GM12878 (cell line): ENCODE measurements at regions not wholly inside any gene's neighbourhood (a gene's known extent, or its start where the extent isn't known, plus 50 kb on each side); places are given as distances from the start of the nearest gene placed in this dataset.

Source experiments
- ATAC-seq: fragments of 200-7000 bp; cut with Tn5 transposase; 3 replicates; pipeline ENCODE4 v1.9.1; 2020; ENCODE audit warnings: mild to moderate bottlenecking, moderate library complexity
- BruUV-seq: library from RNA; stranded (reverse); fragments of 400-500 nt; replicated peaks from 2 replicates; lab custom pipeline; 2021; lab: Mats Ljungman, UMichigan
- CTCF ChIA-PET: fragments of 300-600 bp; sonication (Branson Sonifier 250); formaldehyde crosslinking; extraction: SDS; loops from one replicate; lab custom pipeline; 2021; ENCODE audit warnings: inconsistent platforms; lab: Yijun Ruan, JAX
- POLR2A ChIA-PET: fragments of 350-600 bp; formaldehyde crosslinking; extraction: SDS; loops from one replicate; lab custom pipeline; 2021; ENCODE audit warnings: inconsistent platforms; lab: Charles Lee
- RAD21 ChIA-PET: fragments of 300-600 bp; sonication (Branson Sonifier 250); formaldehyde crosslinking; loops from one replicate; lab custom pipeline; 2023; ENCODE audit warnings: antibody characterized with exemption; ENCODE audit not compliant: unreplicated experiment; lab: Charles Lee
- SMC1A ChIA-PET: fragments of 300-600 bp; sonication (Branson Sonifier 250); formaldehyde crosslinking; loops from one replicate; lab custom pipeline; 2023; ENCODE audit not compliant: unreplicated experiment, uncharacterized antibody; lab: Charles Lee
- DNase-seq: peaks from one replicate; pipeline ENCODE4 v3.0.0-alpha.2; 2011; ENCODE audit warnings: low read depth, low spot score
- FAIRE-seq: peaks from 3 replicates; lab custom pipeline; 2011; peaks lifted over from hg19 to GRCh38; lab: Jason Lieb, UNC
- H2AFZ ChIP-seq: 2 replicates; pipeline ENCODE4 v1.6.0; 2011; ENCODE audit warnings: low read depth, low read length, control low read depth; ENCODE audit not compliant: control insufficient read depth
- H3K27ac ChIP-seq: 2 replicates; pipeline ENCODE4 v1.5.1; 2011; ENCODE audit warnings: control low read depth; ENCODE audit not compliant: control insufficient read depth, insufficient read depth
- H3K27me3 ChIP-seq, 2 experiments: replicated peaks in 1 of 2; 2 replicates each; pipeline versions ENCODE4 v1.6.0 to v1.6.1; 2011; ENCODE audit warnings: low read length in 1 of 2; ENCODE audit not compliant: control insufficient read depth in 2 of 2, insufficient read depth in 2 of 2
- H3K36me3 ChIP-seq, 2 experiments: 2 replicates each; pipeline ENCODE4 v1.5.1; 2011; ENCODE audit warnings: low read length in 1 of 2; ENCODE audit not compliant: control insufficient read depth in 2 of 2, insufficient read depth in 2 of 2
- H3K4me1 ChIP-seq: 2 replicates; pipeline ENCODE4 v1.6.1; 2011; ENCODE audit warnings: mild to moderate bottlenecking, low read length, moderate library complexity, mixed read lengths; ENCODE audit not compliant: control insufficient read depth, insufficient read depth
- H3K4me2 ChIP-seq: 2 replicates; pipeline ENCODE4 v1.6.0; 2011; ENCODE audit warnings: control low read depth; ENCODE audit not compliant: control insufficient read depth, insufficient read depth
- H3K4me3 ChIP-seq: fragments of 200-600 bp; sonication (generic); 2 replicates; pipeline ENCODE4 v1.5.1; 2016
- H3K79me2 ChIP-seq: 2 replicates; pipeline ENCODE4 v1.6.0; 2011; ENCODE audit warnings: low read length; ENCODE audit not compliant: control insufficient read depth, insufficient read depth
- H3K9ac ChIP-seq: 2 replicates; pipeline ENCODE4 v1.8.0; 2011; ENCODE audit warnings: low read length, control low read depth, mixed read lengths; ENCODE audit not compliant: control insufficient read depth, insufficient read depth
- H3K9me3 ChIP-seq: replicated peaks from 3 replicates; pipeline ENCODE4 v1.5.1; 2011; ENCODE audit warnings: mild to moderate bottlenecking, low read length; ENCODE audit not compliant: control insufficient read depth, insufficient read depth
- H4K20me1 ChIP-seq: 2 replicates; pipeline ENCODE4 v1.6.0; 2011; ENCODE audit not compliant: control insufficient read depth, insufficient read depth
- ATF3 ChIP-seq: IDR thresholded peaks from 2 replicates; pipeline ENCODE4 v1.6.1; 2011; ENCODE audit warnings: low read depth, mild to moderate bottlenecking, low read length, moderate library complexity, borderline replicate concordance; ENCODE audit errors: extremely low read depth
- BMI1 ChIP-seq: fragments of 450-650 bp; IDR thresholded peaks from 2 replicates; pipeline ENCODE4 v1.6.1; 2016; ENCODE audit warnings: mild to moderate bottlenecking, moderate library complexity, borderline replicate concordance
- CEBPZ ChIP-seq: fragments of 150-350 bp; IDR thresholded peaks from 2 replicates; pipeline ENCODE4 v1.6.1; 2016; ENCODE audit warnings: low read depth, low read length
- E4F1 ChIP-seq: fragments of 450-650 bp; IDR thresholded peaks from 2 replicates; pipeline ENCODE4 v1.6.1; 2018; ENCODE audit warnings: borderline replicate concordance, mild to moderate bottlenecking; ENCODE audit not compliant: partially characterized antibody
- FOXM1 ChIP-seq: IDR thresholded peaks from 2 replicates; pipeline ENCODE4 v1.6.1; 2012; ENCODE audit warnings: low read depth, mild to moderate bottlenecking, inconsistent platforms, low read length, moderate library complexity
- PBX3 ChIP-seq: IDR thresholded peaks from 2 replicates; pipeline ENCODE4 v1.6.1; 2011; ENCODE audit warnings: mild to moderate bottlenecking, low read depth, low read length, moderate library complexity; ENCODE audit not compliant: insufficient replicate concordance
- SMAD5 ChIP-seq: IDR thresholded peaks from 2 replicates; pipeline ENCODE4 v1.6.1; 2016; ENCODE audit warnings: antibody characterized with exemption, low read depth
- ZNF384 ChIP-seq: IDR thresholded peaks from 2 replicates; pipeline ENCODE4 v1.6.1; 2012; ENCODE audit warnings: low read depth, mild to moderate bottlenecking, low read length, improper control_type of control experiment, borderline replicate concordance
- WGBS: methylation state at CpG from one replicate; pipeline ENCODE4 v1.1.6; 2016; ENCODE audit warnings: low lambda C conversion rate; ENCODE audit not compliant: insufficient replicate concordance, insufficient coverage; ENCODE audit errors: missing lambda C conversion rate; 5-methylcytosine and 5-hydroxymethylcytosine counted together
- in situ Hi-C: fragments of 300-500 bp; cut with MboI; formaldehyde crosslinking; loops from 9 replicates; pipeline ENCODE4 v1.14.3; 2018; ENCODE audit warnings: mixed read lengths
- intact Hi-C: fragments of 100-400 bp; cut with micrococcal nuclease; formaldehyde crosslinking; loops from one replicate; pipeline ENCODE4 v1.14.2; 2022; ENCODE audit not compliant: unreplicated experiment
- TF ChIP-seq, protein P1 (sequence below): fragments of 450-650 bp; IDR thresholded peaks from 2 replicates; pipeline ENCODE4 v1.6.1; 2016; ENCODE audit warnings: mild to moderate bottlenecking, moderate library complexity, borderline replicate concordance

DNA sequence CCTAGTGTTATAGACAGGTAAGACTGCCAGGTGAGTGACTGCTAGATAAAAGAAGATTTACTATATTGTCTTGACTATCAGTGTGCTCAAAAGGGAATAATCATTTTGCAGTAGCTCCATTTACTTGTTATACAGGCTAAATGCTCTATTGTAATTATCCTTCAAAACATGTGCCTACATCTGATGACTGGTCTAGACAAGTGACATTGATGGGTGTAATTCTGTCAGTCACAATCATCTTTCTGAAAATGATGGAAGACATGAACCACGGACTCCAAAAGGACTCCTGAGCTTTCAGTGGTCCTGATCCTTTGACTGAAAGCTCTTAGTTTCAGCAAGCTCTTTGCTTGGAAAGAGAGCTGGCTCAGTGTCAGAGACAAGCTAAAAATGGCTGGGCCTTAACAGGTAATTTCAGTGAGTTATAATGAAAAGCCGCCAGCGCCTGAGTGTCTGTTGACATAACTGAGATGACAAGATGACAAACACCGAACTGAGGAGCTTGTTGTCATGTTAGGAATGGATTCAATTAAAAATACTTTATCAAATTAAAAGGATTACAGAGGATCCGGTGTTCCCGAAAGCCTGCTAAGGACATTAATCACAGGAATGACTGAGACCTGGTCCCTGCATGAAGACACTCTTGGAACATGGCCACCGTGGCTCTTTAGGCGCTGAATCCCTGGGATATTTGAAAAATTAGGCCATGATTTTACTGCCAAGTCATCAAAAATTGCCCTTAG lies 141.7 kb downstream of the CMPK2 start:
- Histone ChIP-seq H3K9ac (no peak overlapping the region), H3K4me2 (no peak overlapping the region), H3K9me3 (no peaks in the 10 kb centered on the region), H3K27me3 (no peaks in the 10 kb centered on the region)
- POLR2A ChIA-PET: no interaction called here
- no peak for DNase-seq
- ATAC-seq: no peak
- in situ Hi-C loops: no loop called here
- 30% methylated on average over 8 of the region's 8 CpGs for WGBS
- BruUV-seq: no TSS peak
- TF ChIP-seq BMI1: no peak
- TF ChIP-seq CEBPZ: no peak
- TF ChIP-seq ZNF384: no peak
- no peak for TF ChIP-seq SMAD5
- TF ChIP-seq, protein P1, sequence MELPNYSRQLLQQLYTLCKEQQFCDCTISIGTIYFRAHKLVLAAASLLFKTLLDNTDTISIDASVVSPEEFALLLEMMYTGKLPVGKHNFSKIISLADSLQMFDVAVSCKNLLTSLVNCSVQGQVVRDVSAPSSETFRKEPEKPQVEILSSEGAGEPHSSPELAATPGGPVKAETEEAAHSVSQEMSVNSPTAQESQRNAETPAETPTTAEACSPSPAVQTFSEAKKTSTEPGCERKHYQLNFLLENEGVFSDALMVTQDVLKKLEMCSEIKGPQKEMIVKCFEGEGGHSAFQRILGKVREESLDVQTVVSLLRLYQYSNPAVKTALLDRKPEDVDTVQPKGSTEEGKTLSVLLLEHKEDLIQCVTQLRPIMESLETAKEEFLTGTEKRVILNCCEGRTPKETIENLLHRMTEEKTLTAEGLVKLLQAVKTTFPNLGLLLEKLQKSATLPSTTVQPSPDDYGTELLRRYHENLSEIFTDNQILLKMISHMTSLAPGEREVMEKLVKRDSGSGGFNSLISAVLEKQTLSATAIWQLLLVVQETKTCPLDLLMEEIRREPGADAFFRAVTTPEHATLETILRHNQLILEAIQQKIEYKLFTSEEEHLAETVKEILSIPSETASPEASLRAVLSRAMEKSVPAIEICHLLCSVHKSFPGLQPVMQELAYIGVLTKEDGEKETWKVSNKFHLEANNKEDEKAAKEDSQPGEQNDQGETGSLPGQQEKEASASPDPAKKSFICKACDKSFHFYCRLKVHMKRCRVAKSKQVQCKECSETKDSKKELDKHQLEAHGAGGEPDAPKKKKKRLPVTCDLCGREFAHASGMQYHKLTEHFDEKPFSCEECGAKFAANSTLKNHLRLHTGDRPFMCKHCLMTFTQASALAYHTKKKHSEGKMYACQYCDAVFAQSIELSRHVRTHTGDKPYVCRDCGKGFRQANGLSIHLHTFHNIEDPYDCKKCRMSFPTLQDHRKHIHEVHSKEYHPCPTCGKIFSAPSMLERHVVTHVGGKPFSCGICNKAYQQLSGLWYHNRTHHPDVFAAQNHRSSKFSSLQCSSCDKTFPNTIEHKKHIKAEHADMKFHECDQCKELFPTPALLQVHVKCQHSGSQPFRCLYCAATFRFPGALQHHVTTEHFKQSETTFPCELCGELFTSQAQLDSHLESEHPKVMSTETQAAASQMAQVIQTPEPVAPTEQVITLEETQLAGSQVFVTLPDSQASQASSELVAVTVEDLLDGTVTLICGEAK: no peak
- TF ChIP-seq FOXM1: no peak
- no peak for TF ChIP-seq E4F1
- no peak for TF ChIP-seq ATF3
- no peak for TF ChIP-seq PBX3
- TF ChIP-seq, all 136 proteins: peak for 0
- intact Hi-C loops: no loop called here
- no peak for FAIRE-seq
- Histone ChIP-seq H3K36me3 (no peaks in the 10 kb centered on the region), H3K27ac (no peak overlapping the region), H3K4me3 (no peak overlapping the region), H4K20me1 (no peaks in the 10 kb centered on the region), H3K4me1 (no peaks in the 10 kb centered on the region), H2AFZ (no peak overlapping the region), H3K79me2 (no peaks in the 10 kb centered on the region)
- ChIA-PET CTCF (interaction anchor here (1.0 kb wide), 1 partner anchor 31 kb away, joined by 4 read pairs; no protein-coding TSS in a partner anchor), SMC1A (no interaction called here), RAD21 (no interaction called here)
